Thyroid gland (tissue), 4 donors: ENCODE measurements at regions not wholly inside any gene's neighbourhood (a gene's known extent, or its start where the extent isn't known, plus 50 kb on each side); places are given as distances from the start of the nearest gene placed in this dataset.

Experiments used
- CTCF ChIP-seq, 6 experiments: fragments of 200-600 bp in 3 of 6; fragments of 450-650 bp in 3 of 6; sonication (generic) in 3 of 6; IDR thresholded peaks; one replicate each; pipeline ENCODE4 v1.5.1; 2016 to 2019; ENCODE audit warnings: antibody characterized with exemption in 6 of 6, mild to moderate bottlenecking in 2 of 6, inconsistent platforms in 1 of 6, moderate library complexity in 1 of 6
- POLR2A ChIP-seq, 2 donors: fragments of 450-650 bp; IDR thresholded peaks; one replicate each; pipeline ENCODE4 v1.6.1; 2017; ENCODE audit warnings: antibody characterized with exemption in 2 of 2, mild to moderate bottlenecking in 2 of 2, moderate library complexity in 1 of 2

DNA sequence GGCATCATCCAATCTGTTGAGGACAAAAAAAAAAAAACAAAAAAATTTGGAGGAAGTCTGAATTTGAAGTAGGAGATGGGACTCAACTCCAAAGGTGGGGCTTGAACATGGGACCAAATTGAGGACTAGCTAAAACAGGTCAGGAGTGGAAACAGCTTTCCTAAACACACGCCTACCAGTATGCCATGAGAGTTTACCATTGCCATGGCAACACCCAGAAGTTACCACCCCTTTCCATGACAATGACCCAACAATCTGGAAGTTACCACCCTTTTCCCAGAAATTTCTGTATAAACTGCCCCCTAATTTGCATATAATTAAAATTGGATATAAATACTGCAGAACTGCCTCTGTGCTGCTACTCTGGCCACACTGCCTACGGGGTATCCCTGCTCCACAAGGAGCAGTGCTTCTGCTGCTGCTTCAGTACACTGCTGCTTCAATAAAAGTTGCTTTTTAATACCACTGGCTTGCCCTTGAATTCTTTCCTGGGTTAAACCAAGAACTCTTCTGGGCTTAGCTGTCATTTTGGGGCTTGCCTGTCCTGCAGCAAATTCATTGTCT is 73.3 kb upstream of the FSIP2 start:
- TF ChIP-seq CTCF (IDR thresholded peaks at IDR 0.05) (no peak), POLR2A (IDR thresholded peaks at IDR 0.05) (no peak)
